ENCODE measurements at regions not wholly inside any gene's neighbourhood (a gene's known extent, or its start where the extent isn't known, plus 50 kb on each side); places are given as distances from the start of the nearest gene placed in this dataset.

DNA sequence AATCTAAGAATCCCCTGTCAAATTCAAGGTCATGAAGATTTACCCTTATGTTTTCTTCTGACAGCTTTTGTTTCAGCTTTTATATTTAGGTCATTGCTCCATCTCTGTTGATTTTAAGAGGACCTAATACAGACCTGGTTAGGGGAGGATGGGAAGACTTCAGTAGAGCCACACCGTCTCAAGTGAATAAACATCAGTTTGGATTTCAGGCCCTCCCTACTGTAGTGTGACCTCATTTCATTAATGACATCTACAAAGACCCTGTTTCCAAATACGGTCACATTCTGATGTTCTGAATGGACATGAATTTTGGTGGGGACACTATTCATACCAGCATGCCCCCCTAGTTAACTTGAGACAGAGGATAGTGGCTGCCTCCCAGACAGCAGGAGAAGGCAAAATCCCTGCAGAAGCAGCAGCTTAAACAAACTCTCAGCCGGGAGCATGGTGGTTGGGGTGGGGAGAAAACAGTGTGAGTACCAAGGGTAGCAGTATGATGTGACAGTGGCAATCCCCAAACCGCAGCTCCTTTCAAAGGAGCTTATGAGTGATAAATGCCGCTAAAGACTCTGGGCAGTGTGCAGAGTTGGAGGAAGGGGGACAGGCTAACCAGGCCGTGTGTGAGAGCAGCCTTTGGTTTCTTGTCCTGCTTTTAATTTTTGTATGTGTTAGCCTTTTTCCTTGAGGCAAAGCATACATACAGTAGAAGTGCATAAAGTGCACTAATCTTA lies 65.9 kb upstream of the TNP1 start:
- DNase-seq = no peak

DNA sequence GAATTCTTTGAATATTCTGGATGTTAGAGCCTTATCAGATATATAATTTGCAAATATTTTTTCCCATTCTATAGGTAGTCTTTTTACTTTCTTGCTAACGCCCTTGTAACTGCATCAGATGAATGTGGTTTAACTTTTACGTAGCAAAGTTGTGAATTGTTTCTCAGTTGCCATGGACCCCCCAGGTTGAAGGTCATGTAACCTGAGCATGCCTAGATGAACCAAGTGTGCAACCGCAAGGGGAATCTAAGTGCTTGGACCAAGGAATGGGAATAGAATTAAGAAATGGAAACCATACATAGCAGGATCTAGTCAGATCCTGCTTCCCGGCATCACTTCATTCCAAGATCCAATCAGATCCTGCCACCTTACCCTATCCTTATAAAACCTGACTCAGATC lies 65.1 kb upstream of the TNP1 start:
- DNase-seq = no peak

DNA sequence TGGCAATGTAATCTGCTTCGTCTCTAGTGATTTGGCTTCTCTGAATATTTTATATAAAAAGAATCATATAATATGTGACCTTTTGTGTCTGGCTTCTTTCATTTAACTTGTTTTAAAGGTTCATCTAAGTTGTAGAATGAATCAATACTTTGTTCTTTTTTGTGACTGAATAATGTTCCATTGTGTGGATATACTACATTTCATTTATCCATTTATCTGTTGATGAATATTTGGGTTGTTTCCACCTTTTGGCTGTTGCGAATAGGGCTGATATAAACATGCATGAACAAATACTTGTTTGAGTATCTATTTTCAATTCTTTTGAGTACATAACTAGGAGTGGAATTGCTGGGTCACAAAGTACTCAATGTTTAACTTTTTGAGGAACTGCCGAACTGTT lies 63.8 kb upstream of the TNP1 start:
- no peak for DNase-seq

DNA sequence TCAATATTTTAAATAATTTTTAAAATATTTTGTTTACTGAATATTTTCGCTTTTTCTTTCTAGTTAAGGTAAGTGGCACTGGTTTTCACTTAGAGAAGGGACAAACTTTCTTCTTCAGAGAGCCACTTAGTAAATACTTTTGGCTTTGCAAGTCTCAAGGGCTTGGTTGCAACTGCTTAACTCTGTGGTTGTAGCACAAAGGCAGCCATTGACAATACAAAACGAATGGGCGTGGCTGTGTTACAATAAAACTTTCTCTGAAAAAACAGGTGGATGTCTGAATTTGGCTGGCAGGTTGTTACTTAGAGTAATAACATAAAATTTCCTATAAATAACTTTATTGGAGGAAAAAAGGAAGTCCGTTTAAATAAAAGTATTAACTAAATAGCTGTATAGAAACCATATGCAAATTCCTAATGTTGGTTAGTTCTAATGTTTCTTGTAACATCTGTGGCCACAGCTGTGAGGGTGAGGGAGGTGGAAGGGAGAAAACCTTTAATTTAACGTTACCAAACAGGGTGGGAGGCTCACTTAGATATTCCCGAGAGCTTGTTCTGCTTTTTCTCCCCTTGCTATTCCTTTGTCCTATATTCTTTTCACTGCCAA lies 62.4 kb upstream of the TNP1 start:
- DNase-seq = no peak

DNA sequence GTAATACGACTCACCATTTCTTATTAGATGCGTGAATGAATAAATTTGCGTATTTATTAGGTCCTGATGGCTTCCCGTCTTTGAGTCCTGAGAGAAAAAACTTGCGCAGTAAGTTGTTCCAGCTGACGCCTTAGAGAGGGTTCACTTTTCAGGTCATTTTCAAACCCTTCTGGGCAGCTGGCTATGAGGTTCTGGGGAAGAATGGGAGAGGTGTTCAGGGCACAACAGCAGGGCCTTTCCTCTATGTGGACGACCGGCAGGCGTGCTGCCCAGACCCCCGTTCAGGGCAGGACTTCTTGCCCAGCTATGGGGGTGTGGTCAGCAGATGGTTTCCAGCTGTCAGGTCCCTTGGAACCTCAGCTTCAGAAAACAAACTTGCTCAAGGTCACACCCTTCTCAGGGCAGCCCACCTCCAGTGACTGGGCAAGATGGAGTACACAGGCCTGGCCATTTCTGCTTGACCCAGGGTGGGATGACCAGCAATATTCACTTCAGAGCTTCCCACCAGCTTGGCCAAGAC lies 61.1 kb upstream of the TNP1 start:
- DNase-seq = no peak

DNA sequence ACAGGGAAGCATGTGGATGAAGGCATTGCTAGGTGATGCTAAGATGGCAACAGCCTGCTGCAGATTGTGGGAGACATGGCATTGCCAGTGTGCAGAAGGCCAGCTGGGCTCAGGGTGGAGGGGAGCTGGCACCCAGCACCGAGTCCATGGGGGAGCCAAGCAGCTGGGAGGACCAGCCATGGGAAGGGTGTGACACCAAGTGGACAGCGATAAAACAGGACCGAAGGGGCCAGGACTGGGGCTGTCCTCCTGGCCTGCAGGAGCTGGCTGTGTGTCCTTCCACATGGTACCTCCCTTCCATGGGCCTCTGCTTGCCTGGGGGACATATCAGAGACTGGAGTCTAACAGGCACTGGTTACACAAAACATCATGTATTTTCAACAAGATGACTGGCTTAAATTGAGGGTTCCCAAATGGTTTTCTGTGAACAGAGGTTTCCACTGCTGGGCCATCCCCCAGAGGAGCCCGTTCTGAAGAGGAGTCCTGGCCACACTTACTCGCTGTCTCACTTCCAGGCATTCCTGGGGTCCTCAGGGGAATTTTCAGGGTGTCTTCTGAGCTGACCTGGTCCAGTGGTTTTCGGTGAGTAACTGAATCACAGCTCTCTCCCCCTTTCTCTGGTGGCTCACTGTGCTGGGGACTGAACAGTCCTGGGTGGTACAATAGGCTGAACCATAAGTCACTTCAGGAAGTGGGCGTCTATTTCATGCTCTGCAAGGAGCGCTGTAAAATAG lies 60.4 kb upstream of the TNP1 start:
- no peak for DNase-seq

DNA sequence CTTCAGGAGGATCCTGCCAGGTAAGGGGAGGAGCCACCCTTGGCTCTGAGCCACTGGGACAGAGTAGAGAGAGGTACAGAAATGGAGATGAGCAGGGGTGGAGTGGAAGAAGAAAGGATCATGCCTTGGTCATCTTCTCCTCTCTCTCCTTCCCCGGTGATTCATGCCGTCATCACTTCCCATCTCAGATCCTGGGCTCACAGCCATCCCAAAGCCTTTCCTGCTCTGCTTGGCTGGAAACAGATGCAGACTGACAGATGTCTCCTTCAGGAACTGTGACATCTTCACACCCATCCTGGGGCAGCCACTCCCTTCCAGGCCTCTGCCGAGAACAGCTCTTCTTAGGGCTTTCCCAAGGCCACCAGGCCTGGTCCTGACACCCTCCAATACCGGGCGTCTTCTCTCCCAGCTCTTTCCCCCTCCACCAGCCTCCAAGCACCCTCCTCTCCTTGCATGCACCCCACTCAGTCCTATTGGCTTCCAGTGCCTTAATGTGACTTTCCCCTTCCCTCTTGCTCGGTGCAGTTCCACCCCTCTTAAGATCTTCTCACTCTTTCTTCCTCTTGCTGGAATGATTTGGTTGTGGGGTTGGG lies 58.3 kb upstream of the TNP1 start:
- no peak for DNase-seq

DNA sequence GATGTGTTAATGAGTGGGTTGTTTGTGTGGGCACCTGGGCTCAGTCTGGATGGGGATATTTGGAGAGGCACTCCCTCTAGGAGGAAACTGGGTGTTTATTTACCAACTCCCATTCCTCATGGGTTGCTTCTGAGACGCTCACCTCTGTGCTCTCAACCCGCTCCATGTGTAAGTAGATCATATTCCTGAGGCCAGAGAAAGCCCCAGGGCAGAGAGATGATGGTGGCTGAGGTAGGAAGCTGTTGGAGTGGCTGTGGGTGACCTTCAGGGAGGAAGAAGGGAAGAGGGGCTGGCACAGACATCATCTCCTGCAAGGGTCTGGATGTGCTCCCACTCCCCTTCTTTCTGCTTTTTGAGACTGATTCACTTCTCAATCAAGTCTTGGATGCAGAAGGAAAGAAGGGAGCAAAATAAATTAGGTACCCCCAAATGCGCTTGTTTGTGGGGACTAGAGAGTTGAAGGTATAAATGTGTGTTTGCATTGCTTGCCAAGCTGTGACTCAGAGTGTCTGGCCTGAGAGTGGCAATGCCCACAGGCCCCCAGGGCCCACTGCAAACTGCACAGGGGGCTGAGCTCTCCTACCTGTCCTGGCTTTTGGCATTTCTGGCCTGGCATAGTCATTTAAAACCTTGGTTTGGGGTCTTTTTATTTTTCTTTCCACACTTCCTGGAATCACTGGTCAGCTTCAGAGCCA lies 57.2 kb upstream of the TNP1 start:
- no peak for DNase-seq

DNA sequence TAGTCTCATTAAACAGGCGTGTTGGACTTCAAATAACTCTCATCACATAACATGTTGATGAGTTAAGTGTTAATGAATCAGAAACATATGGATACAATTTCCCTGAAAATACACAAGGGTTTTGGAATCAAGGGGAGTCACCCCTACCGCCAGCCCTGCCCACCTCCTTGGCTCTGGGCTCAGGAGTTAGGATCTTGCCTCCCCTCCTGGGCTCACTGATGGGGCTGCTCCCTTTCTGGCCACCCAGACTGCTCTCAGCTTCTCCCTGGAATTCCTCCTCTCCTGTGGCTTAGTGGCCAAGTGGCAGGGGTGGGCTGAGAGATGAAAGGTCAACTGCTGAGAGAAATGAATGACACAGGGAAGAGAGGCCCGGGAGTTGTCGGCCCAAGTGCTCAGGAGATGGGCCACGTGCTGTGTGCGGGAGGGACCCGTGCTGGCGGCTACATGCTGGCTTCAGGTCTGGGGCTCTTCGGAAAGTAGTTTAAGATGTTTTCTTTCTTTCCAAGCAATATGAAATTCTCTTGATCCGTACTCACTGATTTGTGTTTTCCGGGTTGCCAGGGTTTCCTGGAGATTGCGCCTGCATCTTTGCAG lies 55.8 kb upstream of the TNP1 start:
- DNase-seq = no peak

DNA sequence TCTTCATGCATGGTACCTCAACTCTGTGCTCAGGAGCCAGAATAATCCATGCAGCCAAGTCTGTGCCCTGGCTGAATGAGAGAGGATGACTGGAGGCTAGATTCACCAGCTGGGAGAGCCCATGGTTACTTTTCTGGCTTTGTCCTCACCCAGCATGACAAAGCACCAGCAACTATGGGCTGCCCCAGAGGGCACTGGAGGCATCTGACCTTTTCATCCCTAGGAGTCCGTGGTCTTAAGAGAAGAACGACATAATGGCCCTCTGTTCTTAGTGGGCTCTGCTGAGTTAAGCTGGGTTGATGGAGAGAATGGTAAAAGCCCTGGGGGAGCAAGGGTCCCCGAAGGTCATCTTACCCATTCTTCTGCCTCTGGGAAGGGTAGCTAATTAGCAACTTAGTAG lies 54.6 kb upstream of the TNP1 start:
- no peak for DNase-seq

DNA sequence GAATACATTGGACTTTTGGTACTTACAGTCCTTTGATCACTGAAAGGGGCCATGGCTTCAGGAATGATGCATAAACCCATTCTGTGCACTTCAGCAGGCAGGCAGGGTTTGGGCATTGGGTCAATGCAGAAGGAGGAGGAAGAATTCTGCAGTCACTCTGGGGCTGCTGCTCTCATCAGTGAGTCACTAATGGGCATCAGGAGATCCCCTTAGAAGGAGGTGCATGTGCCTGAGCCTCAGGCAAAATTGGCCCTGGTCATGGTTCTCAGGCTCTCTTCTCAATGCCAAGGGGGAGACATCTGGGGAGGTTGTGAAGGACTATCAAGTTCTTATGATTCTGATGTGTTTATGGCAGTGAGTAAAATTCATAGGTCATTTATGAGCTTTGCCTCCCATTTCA lies 52.0 kb upstream of the TNP1 start:
- no peak for DNase-seq

DNA sequence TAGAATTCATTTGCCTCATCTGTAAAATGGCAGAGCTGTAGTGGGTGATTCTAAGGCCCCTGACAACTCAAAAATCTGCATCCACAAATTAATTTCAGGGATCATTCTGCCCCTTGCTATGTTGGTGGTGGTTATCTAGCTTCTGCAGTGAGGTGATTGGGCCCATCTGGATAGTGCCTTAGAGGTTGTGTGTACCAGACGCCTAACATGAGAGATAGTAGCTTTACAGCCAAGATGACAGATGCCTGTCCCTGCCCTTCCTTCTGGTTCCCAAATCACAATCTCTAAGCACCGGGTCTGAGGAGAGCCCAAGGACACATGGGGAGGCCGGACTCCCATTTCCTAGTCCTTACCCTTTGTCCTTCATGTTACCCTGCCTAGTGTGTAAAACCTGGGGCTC lies 51.1 kb upstream of the TNP1 start:
- DNase-seq = no peak

DNA sequence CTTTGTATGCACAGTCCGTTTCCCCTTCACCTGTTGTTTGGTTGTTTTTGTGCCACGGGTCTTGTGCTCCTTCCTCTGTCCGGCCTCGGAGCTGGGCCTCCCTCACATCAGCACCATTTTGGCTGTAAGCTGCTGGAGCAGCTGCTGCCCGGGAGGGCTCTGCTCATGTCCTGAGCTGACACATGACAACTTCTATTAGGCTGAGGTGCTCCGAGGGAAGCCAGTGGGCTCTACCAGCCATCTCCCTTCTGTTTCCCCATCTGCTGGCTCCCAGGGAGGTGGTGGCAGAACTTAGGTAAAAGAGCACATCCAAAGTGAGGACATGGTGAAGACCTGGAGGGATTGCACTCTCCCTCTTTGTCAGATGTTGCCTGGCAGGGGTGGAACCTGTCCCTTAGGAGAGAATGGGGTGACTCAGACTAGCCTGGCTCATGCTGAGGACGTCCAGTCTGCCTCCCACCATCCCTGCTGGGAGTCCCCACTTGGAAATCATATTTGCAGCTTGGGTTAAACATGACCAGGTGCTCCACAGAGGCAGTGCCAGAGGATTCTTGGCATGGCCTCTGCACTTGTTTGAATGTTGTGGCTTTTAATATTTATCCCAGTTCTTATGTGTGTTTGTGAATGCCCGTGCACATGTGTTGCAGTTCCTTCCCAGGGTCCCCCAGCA lies 49.8 kb upstream of the TNP1 start:
- no peak for DNase-seq

All from inflammatory macrophage (primary cell).